Islet of Langerhans (tissue), 1 donor: ENCODE measurements at regions not wholly inside any gene's neighbourhood (a gene's known extent, or its start where the extent isn't known, plus 50 kb on each side); places are given as distances from the start of the nearest gene placed in this dataset.

Source experiments
- FAIRE-seq: peaks from one replicate; lab custom pipeline; 2011; peaks lifted over from hg19 to GRCh38; lab: Jason Lieb, UNC

DNA sequence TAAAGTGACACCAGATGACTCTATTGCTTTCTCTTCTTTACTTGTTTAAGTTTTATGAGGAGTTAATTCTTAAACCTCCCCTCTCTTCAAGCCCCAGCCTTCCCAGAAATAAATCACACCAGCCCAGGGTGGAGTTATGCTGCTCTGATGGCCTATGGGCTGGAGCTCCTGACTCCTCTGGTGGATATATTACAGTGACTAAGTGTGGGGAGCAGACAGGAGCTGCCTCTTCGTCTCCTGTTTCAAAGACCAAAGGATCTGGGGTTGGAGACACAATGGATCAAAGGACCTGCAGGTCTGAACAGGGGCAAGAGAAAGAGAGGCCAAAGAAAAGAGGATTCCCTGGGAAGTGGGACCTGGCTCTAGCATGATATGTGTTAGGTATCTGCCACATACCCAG is 312.0 kb upstream of the MSX2 start:
- no peak for FAIRE-seq

GRCh38 chr5:174412941-174413340 is 311.4 kb upstream of the MSX2 start:
- no peak for FAIRE-seq

- no peak for FAIRE-seq
Observed at GRCh38 chr5:174413567-174414314, 310.6 kb upstream of the MSX2 start.

DNA sequence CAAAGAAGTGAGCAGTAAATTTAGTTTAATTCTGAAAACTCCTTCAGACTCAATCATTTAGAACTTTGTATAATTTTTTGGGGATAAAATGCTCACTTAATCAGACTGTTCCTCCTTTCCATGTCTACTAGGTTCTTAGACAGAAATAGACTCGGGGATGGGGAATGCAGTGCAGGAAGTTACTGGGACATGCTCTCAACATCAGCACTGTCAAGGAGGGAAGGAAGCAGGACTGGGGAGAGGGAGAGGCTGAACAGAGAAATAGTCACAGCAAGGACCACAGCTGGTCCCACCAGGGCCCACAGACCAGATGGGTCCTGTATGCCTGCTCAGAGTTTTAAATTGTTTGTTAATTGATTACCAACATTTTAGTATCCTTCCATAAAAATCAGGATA is 310.1 kb upstream of the MSX2 start:
- no peak for FAIRE-seq

DNA sequence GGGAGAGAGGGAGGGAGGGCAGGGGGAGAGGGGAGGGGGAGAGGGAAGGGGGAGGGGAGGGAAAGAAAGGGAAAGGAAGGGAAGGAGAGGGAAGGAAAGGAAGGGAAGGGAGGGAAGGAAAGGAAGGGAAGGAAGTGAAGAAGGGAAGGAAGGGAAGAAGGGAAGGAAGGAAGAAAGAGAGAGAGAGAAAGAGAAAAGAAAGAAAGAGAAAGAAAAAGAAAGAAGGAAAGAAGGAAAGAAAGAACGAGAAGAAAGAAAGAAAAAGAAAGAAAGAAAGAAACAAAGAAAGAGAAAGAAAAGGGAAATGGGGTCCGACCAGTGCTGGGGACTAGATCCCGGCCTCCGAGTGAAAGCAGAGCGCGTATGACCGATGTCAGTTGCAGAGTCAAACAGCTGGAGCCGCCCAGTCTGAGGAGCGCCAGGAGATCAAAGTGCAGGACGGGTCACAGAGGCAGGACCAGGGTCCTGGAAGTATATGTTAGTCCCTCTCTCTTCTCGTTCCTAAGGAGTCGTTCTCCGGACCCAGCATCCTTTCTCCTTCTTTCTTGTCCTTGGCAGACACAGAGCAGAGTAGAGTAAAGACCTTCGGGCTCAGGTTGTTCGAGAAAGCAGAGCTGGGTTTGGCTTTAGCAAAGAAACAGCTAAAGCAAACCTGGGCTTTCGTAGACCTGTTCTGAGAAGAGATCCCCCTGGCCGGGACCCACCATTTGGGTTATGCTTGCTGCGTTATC is 305.4 kb upstream of the MSX2 start:
- no peak for FAIRE-seq

- peak; percentile 27 for FAIRE-seq
Observed at GRCh38 chr5:174419540-174420132, 304.7 kb upstream of the MSX2 start.

- FAIRE-seq, result no peak
Observed at GRCh38 chr5:174420651-174421407, 303.6 kb upstream of the MSX2 start.

GRCh38 chr5:174421408-174421805 is 303.0 kb upstream of the MSX2 start:
- no peak for FAIRE-seq

DNA sequence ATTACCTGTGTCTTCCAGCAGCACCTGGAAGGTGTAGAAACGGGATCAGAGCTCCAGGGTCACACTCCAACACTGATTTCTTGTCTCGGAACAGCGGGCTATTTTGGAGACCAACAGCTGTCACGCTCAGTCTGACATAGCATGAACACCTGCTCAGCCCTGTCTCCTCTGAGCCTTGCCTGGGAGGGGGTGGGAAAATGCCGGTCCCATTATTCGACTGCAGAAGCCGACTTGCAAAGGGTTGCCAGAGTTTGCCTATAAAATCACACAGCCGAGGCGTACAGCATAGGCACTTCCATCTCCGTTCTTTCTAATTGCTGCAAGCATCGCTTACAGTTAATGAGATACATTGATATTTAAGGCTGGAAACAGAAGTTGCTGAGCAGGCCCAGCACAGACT is 300.8 kb upstream of the MSX2 start:
- no peak for FAIRE-seq

- no peak for FAIRE-seq
Observed at GRCh38 chr5:174424219-174425053, 299.9 kb upstream of the MSX2 start.

DNA sequence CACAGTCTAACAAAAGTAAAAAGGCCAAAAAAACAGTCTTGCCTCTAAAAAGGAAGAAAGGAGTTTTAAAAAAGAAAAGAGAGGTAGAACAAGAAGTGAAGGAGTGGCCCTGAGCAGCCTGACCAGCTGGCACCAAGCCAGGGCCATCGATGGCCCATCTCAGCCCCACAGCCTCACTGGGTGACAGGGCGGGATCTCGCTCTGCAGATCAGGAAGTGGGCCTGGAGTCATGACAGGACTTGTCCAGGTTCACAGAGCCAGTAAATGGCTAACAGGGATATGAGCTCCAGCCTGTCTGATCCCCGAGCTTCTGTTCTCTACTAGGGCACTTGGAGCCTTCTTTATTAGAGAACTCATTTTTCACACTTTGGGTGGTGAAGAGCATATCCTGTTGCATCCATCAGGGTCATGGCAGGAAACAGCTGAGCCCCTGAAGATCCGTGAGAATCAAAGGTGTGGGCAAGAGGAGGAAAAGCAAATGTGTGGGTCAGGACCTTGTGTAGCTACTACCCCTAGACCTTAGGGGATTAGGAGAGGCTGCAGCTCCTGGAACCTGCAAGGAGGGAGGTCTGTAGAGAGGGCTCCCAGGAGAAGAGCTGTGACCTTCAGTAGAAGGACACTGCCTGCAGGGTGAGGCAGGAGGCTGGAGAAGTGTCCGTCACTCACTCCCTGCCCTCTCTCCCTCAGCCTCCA is 299.0 kb upstream of the MSX2 start:
- no peak for FAIRE-seq

- no peak for FAIRE-seq
Observed at GRCh38 chr5:174425964-174426290, 298.5 kb upstream of the MSX2 start.

DNA sequence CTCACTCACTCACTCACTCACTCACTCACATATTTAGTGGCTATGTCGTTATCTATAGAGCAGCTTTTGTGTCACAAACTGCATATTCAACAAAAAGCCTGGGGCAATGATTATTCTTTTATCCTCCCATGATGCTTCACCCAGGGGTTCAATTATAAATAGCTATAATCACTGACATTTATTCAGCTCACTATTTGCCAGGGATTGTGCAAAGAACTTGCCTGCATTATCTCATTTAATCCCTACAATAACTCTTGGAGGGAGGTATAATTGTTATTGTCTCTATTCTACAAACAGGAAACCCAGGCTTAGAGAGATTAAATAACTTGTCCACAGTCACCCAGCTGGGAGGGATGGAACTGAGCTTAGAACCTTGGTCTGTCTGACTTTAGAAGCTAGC is 298.0 kb upstream of the MSX2 start:
- no peak for FAIRE-seq

GRCh38 chr5:174426851-174427250 is 297.5 kb upstream of the MSX2 start:
- no peak for FAIRE-seq

- FAIRE-seq, result no peak
Observed at GRCh38 chr5:174427304-174427703, 297.1 kb upstream of the MSX2 start.

- no peak for FAIRE-seq
Observed at GRCh38 chr5:174428895-174429294, 295.5 kb upstream of the MSX2 start.

DNA sequence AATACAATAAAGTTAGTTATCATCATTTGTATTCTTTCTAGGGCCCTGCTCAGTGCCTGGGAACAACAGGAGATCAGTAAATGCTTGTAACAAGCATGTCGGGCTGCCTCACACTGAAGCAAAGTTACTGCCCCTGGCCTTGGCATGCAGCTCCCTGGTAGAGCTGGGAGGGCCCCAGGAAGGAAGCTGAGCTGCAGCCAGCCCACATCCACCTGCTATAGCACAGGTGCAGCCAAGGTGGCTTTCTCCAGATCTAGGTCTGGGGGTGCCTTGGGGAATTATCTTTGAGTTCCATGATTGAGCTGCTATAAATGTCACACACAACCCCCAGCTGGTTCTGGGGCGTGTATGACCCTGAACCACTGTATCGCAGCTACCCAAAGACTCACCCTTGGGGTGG is 293.4 kb upstream of the MSX2 start:
- no peak for FAIRE-seq

GRCh38 chr5:174431504-174431903 is 292.9 kb upstream of the MSX2 start:
- FAIRE-seq, result no peak

GRCh38 chr5:174433098-174433497 is 291.3 kb upstream of the MSX2 start:
- FAIRE-seq, result no peak

- no peak for FAIRE-seq
Observed at GRCh38 chr5:174436750-174437149, 287.6 kb upstream of the MSX2 start.

- FAIRE-seq, result no peak
Observed at GRCh38 chr5:174444479-174445188, 279.7 kb upstream of the MSX2 start.
